Adipose tissue (tissue), 3 donors: ENCODE measurements at regions not wholly inside any gene's neighbourhood (a gene's known extent, or its start where the extent isn't known, plus 50 kb on each side); places are given as distances from the start of the nearest gene placed in this dataset.

Experiments used
- H3K27ac ChIP-seq: one replicate; pipeline ENCODE4 v1.5.1; 2013; ENCODE audit warnings: low read depth, low read length
- WGBS, 3 donors: extraction: QIAGEN DNeasy Blood & Tissue Kit; methylation state at CpG; one replicate each; pipeline ENCODE4 v1.1.7; 2013; 5-methylcytosine and 5-hydroxymethylcytosine counted together
- donor health status: healthy with polysubstance abuse.
- donor health status: Bipolar disorder and iron deficiency.
- donor health status: healthy.

DNA sequence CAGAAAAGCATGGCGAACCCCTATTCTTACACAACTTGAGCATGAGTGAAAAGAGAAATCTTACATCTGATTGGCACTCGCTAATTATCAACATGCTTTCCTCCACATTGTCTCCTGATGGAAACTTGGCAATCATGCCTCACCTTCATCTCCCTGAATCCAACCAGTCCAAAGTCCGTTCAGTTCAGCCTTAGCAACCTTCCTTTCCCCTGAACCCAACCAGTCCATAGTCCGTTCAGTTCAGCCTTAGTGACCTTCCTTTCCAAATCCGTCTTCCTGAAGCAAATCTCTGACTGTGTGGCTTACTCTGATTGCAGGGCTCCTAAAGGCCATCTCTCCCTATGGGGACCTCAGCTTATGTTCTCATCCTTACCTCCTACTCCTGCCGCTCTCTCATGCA lies 538.3 kb upstream of the CLINT1 start:
- WGBS, 3 donors: 78 to 91% (median 88%) methylated on average over 6 of the region's 6 CpGs
- no peak overlapping the region for H3K27ac ChIP-seq

DNA sequence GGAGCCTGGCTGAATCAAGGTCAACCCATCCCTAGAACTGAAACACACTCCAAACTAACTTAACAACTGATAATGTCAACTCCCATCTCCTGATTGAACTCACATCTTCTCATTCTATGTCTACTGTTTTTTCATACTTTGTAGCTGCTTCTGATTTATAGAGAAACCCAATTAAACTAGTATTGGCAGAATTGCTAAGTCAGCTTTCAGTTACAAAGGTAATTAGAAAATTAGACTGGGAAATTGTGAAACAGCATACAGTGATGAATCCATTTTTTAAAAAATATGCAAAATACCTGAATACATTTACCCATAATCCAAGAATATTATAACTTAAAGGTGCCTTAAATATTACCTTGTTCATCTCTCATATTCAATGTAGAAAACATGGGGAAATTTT lies 535.2 kb upstream of the CLINT1 start:
- H3K27ac ChIP-seq: no peak overlapping the region

DNA sequence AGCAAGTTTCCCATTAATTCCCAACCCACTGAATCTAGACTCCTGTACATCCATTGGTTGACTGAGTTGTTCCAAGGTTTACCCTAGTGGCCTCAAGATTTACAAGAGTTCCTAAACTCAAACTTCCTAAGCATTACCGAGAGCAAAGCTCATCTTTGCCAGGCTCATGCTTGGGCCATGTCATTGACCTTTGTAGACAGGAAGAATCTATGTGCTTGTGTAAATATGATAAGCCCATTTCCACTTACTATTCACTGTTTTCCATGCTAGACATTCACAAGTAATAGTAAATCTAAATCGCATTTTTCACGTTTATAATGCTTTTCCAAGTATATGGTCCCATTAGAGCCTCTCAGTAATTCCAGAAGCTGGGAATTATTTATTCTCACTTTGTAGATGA lies 534.5 kb upstream of the CLINT1 start:
- 68 to 80% (median 78%) methylated on average over 3 of the region's 3 CpGs for WGBS, 3 donors
- H3K27ac ChIP-seq: no peak overlapping the region

DNA sequence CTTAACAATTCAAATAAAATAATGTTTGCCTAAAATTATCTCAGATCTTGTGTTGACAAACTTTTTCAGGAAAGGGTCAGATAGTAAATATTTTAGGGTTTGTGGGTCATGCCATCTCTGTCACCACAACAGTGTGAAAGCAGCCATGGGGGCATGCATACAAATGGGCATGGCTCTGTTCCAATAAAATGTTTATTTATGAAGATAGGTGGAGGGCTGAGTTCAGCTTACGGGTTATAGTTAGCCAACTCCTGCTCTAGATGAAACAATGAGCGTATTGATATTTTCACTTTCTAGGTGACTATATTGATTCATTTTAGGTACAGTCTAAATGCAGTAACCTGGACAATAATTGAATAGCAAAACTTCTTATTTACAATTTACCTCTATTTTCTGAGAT lies 533.8 kb upstream of the CLINT1 start:
- WGBS, 3 donors: 11 to 88% (median 71%) methylated on average over 2 of the region's 2 CpGs

DNA sequence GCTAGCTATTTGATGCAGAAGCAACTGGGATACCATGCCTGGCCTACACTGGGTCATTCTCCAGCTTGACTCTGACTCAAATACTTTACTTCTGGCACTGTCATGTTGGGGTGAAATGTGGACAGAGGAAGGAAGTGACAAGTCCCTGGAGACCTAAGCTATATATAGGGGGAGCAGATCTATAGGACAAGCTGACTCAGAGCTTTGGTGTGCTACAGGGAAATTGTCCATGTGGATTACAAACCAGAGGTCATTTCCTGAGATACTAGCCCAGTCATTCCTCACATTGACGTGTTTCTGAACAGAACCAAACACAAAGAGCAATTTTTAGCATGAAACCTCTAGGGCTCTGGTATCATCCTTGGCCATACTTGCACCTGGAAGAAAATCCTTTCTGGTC lies 531.6 kb upstream of the CLINT1 start:
- H3K27ac ChIP-seq: no peak overlapping the region
- WGBS, 3 donors: 25 to 81% (median 34%) methylated on average over 1 of the region's 1 CpG

More for the DNA sequence above, 533.8 kb upstream of the CLINT1 start:
- H3K27ac ChIP-seq: no peak overlapping the region

DNA sequence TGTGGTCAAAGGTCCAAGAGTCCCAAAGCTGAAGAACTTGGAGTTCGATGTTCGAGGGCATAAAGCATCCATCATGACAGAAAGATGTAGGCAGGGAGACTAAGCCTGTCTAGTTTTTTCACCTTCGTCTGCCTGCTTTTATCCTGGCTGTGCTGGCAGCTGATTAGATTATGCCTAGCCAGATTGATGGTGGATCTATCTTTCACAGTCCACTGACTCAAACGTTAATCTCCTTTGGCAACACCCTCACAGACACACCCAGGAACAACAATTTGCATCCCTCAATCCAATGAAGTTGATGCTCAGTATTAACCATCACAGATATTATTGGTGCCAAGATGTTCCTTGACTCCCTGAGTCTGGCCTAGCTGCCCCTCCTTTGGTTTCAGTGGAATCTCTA lies 530.8 kb upstream of the CLINT1 start:
- 72 to 82% (median 76%) methylated on average over 4 of the region's 4 CpGs for WGBS, 3 donors
- H3K27ac ChIP-seq: no peak overlapping the region

DNA sequence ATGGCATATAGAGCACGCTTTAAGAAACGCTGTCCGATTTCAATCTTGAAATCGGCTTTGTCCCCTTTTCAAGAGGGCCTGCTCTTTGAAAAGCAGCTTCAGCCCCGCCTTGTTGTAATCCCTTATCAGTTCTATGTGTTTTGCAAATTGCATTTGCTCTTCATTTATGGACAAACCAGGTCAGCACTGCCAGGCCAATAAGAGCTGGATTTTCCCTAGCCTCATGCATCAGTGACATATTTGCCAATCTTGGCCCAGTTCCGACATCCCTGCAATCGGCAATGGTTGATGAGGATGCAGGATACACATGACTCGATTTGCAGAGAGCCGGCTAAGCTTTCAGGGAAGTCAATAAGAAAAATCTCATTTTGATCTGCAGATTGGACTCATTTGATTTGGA lies 529.1 kb upstream of the CLINT1 start:
- 84 to 93% (median 93%) methylated on average over 9 of the region's 9 CpGs for WGBS, 3 donors
- no peak overlapping the region for H3K27ac ChIP-seq

DNA sequence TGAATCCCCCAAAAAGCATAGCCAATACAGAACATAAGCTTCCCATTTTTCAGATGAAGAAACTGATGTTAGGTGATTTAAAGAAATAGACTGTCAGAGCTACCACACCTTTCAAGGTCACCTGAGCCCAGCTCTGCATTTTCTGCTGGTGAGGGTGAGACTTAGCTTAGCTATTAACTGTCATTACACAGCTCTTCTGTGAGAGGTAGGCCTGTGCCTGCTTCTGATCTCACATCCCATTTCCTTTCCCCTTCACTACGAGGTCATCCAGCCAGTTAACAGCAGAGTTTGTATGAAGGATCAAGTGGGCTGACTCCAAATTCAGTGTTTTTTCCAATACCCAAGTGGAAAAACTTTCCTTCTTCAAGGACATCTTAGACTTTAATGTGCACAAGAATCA lies 528.6 kb upstream of the CLINT1 start:
- H3K27ac ChIP-seq: no peak overlapping the region
- 70 to 79% (median 71%) methylated on average over 1 of the region's 1 CpG for WGBS, 3 donors

DNA sequence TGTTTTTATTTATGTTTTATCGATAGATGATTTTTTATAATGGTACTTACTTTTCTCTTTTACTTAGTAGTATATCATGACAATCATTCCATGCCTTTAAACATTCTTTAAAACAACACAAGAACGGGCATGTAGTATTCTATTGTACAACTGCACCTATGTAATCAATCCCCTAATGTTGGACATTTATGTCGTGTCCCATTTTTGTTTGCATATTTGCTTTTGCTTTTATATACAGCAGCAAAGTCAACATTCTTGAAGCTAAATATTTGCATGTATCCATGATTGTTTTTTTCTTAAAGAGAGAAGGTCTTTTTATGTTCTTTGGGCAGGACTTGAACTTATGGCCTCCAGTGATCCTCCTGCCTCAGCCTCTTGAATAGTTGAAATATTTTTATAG lies 527.0 kb upstream of the CLINT1 start:
- no peak overlapping the region for H3K27ac ChIP-seq
- WGBS, 3 donors: 73 to 94% (median 90%) methylated on average over 3 of the region's 3 CpGs

DNA sequence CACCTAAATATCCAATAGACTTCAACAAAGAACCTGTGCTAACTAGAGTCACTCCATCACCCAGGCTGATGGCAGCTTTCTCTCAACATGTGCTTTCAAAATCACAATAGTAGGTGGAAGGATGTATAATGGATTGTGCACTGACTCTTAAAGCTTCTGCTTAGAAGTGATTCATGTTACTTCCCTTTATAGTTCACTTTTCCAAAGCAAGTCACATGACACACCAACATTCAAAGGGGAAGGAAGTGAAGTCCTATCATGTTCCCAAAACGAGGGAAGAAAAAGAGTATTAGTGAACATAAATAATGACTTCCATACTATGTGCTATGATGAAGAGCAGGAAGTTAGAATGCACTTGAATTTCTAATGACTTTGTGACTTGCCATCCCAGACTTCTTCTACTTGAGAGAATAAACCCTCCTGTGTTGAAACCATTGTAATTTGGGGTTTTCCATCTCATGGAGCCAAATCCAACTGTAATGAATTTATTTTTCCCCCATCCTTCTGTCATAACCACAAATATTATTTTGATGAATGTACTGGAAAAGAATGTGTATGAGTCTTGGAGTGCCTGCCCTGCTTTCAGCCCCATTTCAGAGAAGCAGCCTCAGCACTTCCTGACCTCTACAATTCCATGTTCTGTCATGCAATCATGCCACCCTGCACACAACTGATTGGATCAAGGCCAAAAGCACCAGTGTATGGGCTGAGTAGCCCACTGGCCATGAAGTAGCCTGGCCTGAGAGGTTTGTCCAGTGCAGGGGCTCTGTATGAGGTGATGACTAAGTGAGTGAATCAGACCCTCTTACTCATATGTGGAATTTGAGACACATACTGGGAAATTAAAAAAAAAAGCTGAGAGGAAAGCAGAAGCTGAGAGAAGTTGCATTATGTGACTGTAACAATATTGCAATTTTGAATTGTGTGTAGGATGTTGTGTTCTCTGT lies 525.9 kb upstream of the CLINT1 start:
- no peak overlapping the region for H3K27ac ChIP-seq
- WGBS, 3 donors: 24 to 83% (median 41%) methylated on average over 1 of the region's 1 CpG

DNA sequence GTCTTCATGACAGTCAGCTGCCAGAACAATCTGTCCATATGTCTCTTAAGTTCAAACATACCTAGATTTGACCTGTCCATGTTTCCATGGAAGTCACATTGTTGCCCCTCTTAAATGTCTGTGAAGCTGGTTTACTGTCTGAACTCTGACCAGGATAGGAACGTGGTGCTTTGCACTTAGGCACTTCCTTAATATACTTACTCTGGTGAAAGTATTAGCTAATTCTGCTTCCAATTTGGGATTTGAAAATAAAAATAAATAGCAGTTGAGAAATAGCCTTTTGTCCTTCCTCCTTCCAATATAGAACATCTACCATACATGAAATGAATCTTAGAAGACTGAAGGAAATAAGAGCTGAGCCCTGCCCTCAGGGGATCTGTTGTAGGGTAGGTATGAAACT lies 524.5 kb upstream of the CLINT1 start:
- no peak overlapping the region for H3K27ac ChIP-seq
- WGBS, 3 donors: 13 to 46% (median 30%) methylated on average over 1 of the region's 1 CpG

DNA sequence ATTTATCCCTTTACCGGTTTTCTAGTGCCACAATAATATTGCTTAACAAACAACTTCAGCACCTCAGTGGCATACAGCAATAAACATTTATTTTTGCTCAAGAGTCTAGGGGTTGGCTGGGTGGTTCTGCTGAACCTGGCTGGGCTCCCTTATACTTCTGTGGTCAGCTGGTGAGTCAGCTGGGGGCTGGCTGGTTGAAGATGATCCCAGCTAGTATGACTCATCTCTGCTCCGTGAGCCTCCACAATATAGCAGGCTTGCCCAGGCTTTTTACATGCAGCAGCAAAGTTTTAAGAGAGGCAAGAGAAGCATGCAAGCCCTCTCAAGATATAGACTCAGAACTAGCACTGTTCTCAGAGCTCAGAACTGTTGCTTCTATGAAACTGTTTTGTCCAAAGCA lies 523.5 kb upstream of the CLINT1 start:
- 17 to 57% (median 30%) methylated on average over 2 of the region's 2 CpGs for WGBS, 3 donors
- no peak overlapping the region for H3K27ac ChIP-seq

DNA sequence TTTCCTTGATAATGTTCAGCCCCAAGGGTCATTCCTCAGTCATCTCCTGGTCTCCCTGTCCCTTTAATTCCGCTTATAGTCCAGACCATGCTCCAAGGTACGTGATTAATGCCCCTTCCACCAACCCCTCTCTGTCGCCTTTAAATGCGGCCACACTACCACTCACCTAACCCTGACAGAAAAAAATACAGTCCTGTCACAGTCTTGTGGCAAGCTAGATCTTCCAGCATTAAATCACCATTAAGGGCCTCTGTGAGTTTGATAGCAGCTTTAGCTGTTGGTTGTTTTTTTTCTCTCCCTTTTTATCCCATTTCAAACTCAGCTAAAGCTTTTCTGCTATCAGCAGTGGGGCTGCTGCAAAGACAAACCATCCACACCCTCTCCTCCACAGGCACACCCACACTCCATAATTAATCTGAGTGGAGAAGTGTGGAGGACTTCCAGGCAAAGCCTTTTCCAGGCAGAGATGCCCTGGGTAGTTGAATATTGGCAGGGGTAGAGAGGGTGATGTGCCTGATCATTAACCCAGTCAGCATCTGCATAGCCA lies 522.7 kb upstream of the CLINT1 start:
- no peak overlapping the region for H3K27ac ChIP-seq

DNA sequence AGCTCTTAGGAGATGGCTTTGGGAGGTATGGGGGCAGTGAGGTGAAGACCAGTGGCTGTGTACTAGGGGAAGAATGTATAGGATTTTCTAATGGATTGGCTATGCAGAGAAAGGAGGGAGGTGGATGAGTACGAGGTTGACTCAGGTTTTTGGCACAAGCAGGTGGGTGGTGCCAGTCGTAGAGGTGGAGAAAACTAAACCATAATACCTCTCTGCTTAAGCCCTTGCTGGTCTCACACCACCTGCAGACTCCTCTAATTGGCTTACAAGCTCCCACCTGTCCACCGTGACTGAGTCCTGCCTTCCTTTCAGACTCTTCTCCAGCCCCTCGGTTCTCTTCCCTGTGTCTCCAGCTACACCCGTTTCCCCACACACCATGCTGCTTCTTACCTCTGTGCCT lies 521.7 kb upstream of the CLINT1 start:
- 72 to 88% (median 76%) methylated on average over 5 of the region's 5 CpGs for WGBS, 3 donors

More for the DNA sequence above, 522.7 kb upstream of the CLINT1 start:
- WGBS, 3 donors: 80 to 84% (median 82%) methylated on average over 4 of the region's 4 CpGs

DNA sequence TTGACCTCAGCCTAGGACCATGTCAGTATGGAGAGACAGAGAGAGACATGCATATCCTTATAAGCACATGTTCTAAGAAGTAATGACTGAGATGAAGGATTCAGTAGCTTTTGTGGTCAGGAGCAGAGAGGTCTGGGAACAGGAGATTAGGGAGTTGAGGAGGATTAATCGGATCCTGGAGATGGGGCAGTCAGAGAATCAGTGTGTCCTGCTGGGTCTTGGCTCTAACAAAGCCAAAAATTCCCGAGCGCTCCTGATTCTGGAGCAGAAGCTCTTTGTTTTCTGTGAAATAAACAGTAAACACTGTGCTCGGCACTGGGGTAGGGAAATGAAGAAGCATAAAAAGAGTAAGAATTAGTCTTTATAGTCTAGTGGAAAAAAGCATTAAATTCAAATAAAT lies 520.0 kb upstream of the CLINT1 start:
- H3K27ac ChIP-seq: no peak overlapping the region
- WGBS, 3 donors: 79 to 89% (median 82%) methylated on average over 4 of the region's 4 CpGs

More for the DNA sequence above, 521.7 kb upstream of the CLINT1 start:
- H3K27ac ChIP-seq: no peak overlapping the region

DNA sequence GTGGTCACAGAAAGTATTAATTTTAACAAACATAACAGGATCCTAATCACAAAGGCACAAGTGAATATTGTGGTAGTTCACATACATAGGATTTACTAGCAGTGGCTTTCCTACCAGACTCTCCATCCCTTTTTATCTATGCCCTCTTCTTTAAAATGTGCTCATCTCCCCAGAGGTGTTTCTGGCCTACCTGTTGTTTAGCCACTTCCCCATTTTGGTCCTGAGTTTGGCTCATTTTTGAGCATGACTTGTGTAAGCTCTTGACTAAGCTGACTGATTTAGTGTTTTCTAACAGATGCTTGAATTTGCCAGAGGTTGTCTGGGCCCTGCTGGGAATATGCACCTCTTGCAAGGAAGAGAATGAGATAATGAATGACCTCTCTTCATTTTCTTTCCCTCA lies 517.7 kb upstream of the CLINT1 start:
- no peak overlapping the region for H3K27ac ChIP-seq

DNA sequence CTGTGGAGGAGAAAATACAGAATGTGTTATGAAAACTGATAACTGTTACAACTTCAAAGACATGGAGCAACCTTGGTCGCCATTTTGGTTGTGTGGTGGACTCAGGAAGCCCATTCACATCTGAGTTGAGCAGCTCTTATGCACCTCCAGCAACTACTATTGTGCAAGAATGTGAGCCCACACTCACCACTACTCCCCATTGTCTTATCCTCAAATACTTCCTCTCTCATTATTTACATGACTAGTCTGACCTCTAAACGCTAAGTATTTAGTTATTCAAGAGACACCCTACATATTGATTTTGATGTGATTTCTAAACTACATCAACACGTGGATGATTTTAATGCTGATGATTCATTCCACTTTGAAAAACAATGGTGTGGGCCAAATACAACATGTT lies 516.6 kb upstream of the CLINT1 start:
- no peak overlapping the region for H3K27ac ChIP-seq
- 59 to 68% (median 60%) methylated on average over 3 of the region's 3 CpGs for WGBS, 3 donors

DNA sequence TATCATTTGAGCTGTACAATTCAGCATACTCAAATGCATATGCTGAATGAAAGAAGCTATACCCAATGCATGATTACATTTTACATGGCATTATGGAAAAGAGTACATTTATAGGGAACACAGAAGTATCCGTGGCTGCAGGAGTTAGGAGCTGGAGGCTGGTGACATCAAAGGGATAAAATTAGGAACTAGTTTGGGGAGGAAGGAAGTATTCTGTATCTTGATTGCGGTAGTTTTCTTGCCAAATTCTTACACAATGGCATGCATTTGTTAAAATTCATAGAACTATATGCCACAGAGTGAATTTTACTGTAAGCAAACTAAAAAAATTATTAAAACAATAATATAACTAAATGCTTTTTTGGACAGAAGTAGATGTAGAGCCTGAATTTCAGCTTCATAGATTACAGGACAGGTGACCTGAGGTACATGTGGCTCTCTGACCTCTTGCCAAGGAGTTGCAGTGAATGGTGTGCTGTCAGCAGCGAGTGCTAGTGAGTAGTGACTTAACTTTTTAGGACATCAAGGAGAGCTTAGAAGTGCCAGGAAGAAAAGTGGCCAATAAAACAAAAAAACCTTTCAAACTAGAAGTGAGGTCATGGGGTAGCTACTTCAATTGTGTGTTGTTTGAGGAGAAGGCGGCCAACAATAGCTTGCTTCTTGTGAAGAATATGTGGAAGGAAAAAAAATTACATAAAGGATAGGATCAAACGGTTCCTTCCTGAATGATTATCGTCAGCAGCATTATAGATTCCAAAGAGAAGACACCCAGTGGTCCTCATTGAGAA lies 514.9 kb upstream of the CLINT1 start:
- no peak overlapping the region for H3K27ac ChIP-seq
- WGBS, 3 donors: 40 to 77% (median 44%) methylated on average over 6 of the region's 6 CpGs

DNA sequence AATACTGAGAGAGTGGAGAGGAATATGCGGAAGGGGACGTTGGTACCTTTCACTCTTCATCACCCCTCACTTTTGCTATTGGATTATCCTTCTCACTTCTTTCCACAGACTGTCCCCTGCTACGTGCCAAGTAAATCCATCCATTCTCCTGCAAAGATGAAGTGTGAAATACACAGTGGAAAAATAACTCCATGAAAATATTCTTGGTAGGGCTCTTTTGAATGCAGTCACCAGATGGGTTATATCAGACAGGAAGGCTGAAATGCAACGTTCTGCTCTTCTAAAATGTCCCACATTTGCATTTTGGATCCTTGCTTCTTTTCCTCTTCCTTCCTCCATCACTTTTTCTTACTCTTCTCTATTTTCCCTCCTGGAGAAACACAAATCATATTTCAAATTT lies 510.3 kb upstream of the CLINT1 start:
- 78 to 86% (median 85%) methylated on average over 4 of the region's 4 CpGs for WGBS, 3 donors
- H3K27ac ChIP-seq: no peak overlapping the region
